Urinary bladder (tissue), 3 donors: ENCODE measurements at regions not wholly inside any gene's neighbourhood (a gene's known extent, or its start where the extent isn't known, plus 50 kb on each side); places are given as distances from the start of the nearest gene placed in this dataset.

Source experiments
- DNase-seq: peaks from one replicate; pipeline ENCODE4 v3.0.0-alpha.2; 2015; ENCODE audit errors: extremely low spot score
- H3K27ac ChIP-seq: one replicate; pipeline ENCODE4 v1.5.1; 2013; ENCODE audit warnings: low read depth, mild to moderate bottlenecking, moderate library complexity
- H3K36me3 ChIP-seq: one replicate; pipeline ENCODE4 v1.6.1; 2013; ENCODE audit warnings: mild to moderate bottlenecking, moderate library complexity; ENCODE audit not compliant: insufficient read depth
- H3K4me1 ChIP-seq: one replicate; pipeline ENCODE4 v1.6.1; 2013; ENCODE audit warnings: mild to moderate bottlenecking, moderate library complexity; ENCODE audit not compliant: insufficient read depth
- H3K4me3 ChIP-seq: one replicate; pipeline ENCODE4 v1.5.1; 2013; ENCODE audit warnings: low read depth, low read length
- WGBS: extraction: QIAGEN DNeasy Blood & Tissue Kit; methylation state at CpG from one replicate; pipeline ENCODE4 v1.1.7; 2013; 5-methylcytosine and 5-hydroxymethylcytosine counted together
- donor health status: healthy with polysubstance abuse.
- donor health status: healthy.

GRCh38 chr11:97290464-97291041, 900.7 kb downstream of the JRKL start:
- 38% methylated on average over 3 of the region's 3 CpGs for WGBS
- no peak for DNase-seq
- Histone ChIP-seq H3K27ac (no peak overlapping the region), H3K36me3 (no peaks in the 10 kb centered on the region), H3K4me1 (no peaks in the 10 kb centered on the region), H3K4me3 (no peak overlapping the region)

- Histone ChIP-seq H3K4me1 (no peaks in the 10 kb centered on the region), H3K27ac (no peak overlapping the region), H3K36me3 (no peaks in the 10 kb centered on the region), H3K4me3 (no peak overlapping the region)
- 62% methylated on average over 5 of the region's 5 CpGs for WGBS
- no peak for DNase-seq
Measured at GRCh38 chr11:97296301-97296700, 906.5 kb downstream of the JRKL start.

- no peaks in the 10 kb centered on the region for H3K4me1 ChIP-seq
- H3K36me3 ChIP-seq, result no peaks in the 10 kb centered on the region
- no peak overlapping the region for H3K27ac ChIP-seq
- no peak overlapping the region for H3K4me3 ChIP-seq
- 57% methylated on average over 2 of the region's 2 CpGs for WGBS
- no peak for DNase-seq
Measured at GRCh38 chr11:97309291-97309690, 919.5 kb downstream of the JRKL start.

GRCh38 chr11:97325693-97326092, 935.9 kb downstream of the JRKL start:
- Histone ChIP-seq H3K4me1 (no peaks in the 10 kb centered on the region), H3K4me3 (no peak overlapping the region), H3K36me3 (no peaks in the 10 kb centered on the region), H3K27ac (no peak overlapping the region)
- no peak for DNase-seq
- WGBS, result 69% methylated on average over 2 of the region's 2 CpGs

GRCh38 chr11:97332271-97332670, 942.5 kb downstream of the JRKL start:
- DNase-seq, result no peak
- WGBS, result 50% methylated on average over 2 of the region's 2 CpGs
- H3K4me1 ChIP-seq, result no peaks in the 10 kb centered on the region
- no peaks in the 10 kb centered on the region for H3K36me3 ChIP-seq
- no peak overlapping the region for H3K4me3 ChIP-seq
- no peak overlapping the region for H3K27ac ChIP-seq

GRCh38 chr11:97336064-97336463, 946.3 kb downstream of the JRKL start:
- no peaks in the 10 kb centered on the region for H3K4me1 ChIP-seq
- H3K4me3 ChIP-seq, result no peak overlapping the region
- DNase-seq, result no peak
- no peaks in the 10 kb centered on the region for H3K36me3 ChIP-seq
- WGBS, result 79% methylated on average over 4 of the region's 4 CpGs
- H3K27ac ChIP-seq, result no peak overlapping the region

GRCh38 chr11:97345032-97345431, 955.2 kb downstream of the JRKL start:
- H3K27ac ChIP-seq, result no peak overlapping the region
- DNase-seq, result no peak
- H3K4me3 ChIP-seq, result no peak overlapping the region
- H3K36me3 ChIP-seq, result no peaks in the 10 kb centered on the region
- WGBS, result 32% methylated on average over 3 of the region's 3 CpGs
- H3K4me1 ChIP-seq, result no peaks in the 10 kb centered on the region

- Histone ChIP-seq H3K36me3 (no peaks in the 10 kb centered on the region), H3K27ac (no peak overlapping the region), H3K4me1 (no peaks in the 10 kb centered on the region), H3K4me3 (no peak overlapping the region)
- whole genome bisulfite sequencing, result 83% methylated on average over 4 of the region's 4 CpGs
- no peak for DNase-seq
Measured at GRCh38 chr11:97349201-97349600, 959.4 kb downstream of the JRKL start.

GRCh38 chr11:97351939-97352338, 962.1 kb downstream of the JRKL start:
- 73% methylated on average over 2 of the region's 2 CpGs for WGBS
- DNase-seq, result no peak
- Histone ChIP-seq H3K4me3 (no peak overlapping the region), H3K4me1 (no peaks in the 10 kb centered on the region), H3K36me3 (no peaks in the 10 kb centered on the region), H3K27ac (no peak overlapping the region)

- WGBS, result 84% methylated on average over 1 of the region's 1 CpG
Measured at GRCh38 chr11:97354026-97354425, 964.2 kb downstream of the JRKL start.

GRCh38 chr11:97354576-97354975, 964.8 kb downstream of the JRKL start:
- no peaks in the 10 kb centered on the region for H3K4me1 ChIP-seq
- H3K27ac ChIP-seq, result no peak overlapping the region
- H3K4me3 ChIP-seq, result no peak overlapping the region
- 67% methylated on average over 2 of the region's 2 CpGs for WGBS
- no peaks in the 10 kb centered on the region for H3K36me3 ChIP-seq
- no peak for DNase-seq

More at GRCh38 chr11:97354026-97354425, 964.2 kb downstream of the JRKL start:
- H3K4me3 ChIP-seq, result no peak overlapping the region
- no peak for DNase-seq
- no peaks in the 10 kb centered on the region for H3K4me1 ChIP-seq
- no peak overlapping the region for H3K27ac ChIP-seq
- H3K36me3 ChIP-seq, result no peaks in the 10 kb centered on the region

GRCh38 chr11:97355230-97355629, 965.4 kb downstream of the JRKL start:
- H3K4me1 ChIP-seq, result no peaks in the 10 kb centered on the region
- H3K4me3 ChIP-seq, result no peak overlapping the region
- H3K27ac ChIP-seq, result no peak overlapping the region
- DNase-seq, result no peak
- no peaks in the 10 kb centered on the region for H3K36me3 ChIP-seq

- DNase-seq, result no peak
- Histone ChIP-seq H3K4me3 (no peak overlapping the region), H3K4me1 (no peaks in the 10 kb centered on the region), H3K27ac (no peak overlapping the region), H3K36me3 (no peaks in the 10 kb centered on the region)
- WGBS, result 47% methylated on average over 3 of the region's 3 CpGs
Measured at GRCh38 chr11:97356144-97356543, 966.3 kb downstream of the JRKL start.

- WGBS, result 92% methylated on average over 4 of the region's 4 CpGs
- Histone ChIP-seq H3K4me1 (no peaks in the 10 kb centered on the region), H3K36me3 (no peaks in the 10 kb centered on the region)
Measured at GRCh38 chr11:97359016-97359415, 969.2 kb downstream of the JRKL start.

GRCh38 chr11:97361812-97362378, 972.1 kb downstream of the JRKL start:
- WGBS, result 59% methylated on average over 1 of the region's 1 CpG
- DNase-seq, result no peak
- Histone ChIP-seq H3K27ac (no peak overlapping the region), H3K4me1 (no peaks in the 10 kb centered on the region), H3K36me3 (no peaks in the 10 kb centered on the region), H3K4me3 (no peak overlapping the region)

More at GRCh38 chr11:97359016-97359415, 969.2 kb downstream of the JRKL start:
- Histone ChIP-seq H3K4me3 (no peak overlapping the region), H3K27ac (no peak overlapping the region)
- no peak for DNase-seq
